PC-3 (cell line): ENCODE measurements at regions not wholly inside any gene's neighbourhood (a gene's known extent, or its start where the extent isn't known, plus 50 kb on each side); places are given as distances from the start of the nearest gene placed in this dataset.

ENCODE experiments used
- ATAC-seq: fragments of 200-7000 bp; cut with Tn5 transposase; 2 replicates; pipeline ENCODE4 v1.9.1; 2020; ENCODE audit warnings: mild to moderate bottlenecking, moderate library complexity
- BruUV-seq: library from RNA; stranded (reverse); fragments of 400-500 nt; replicated peaks from 2 replicates; lab custom pipeline; 2021; lab: Mats Ljungman, UMichigan
- CTCF ChIA-PET: fragments of 300-600 bp; sonication (Branson Sonifier 250); formaldehyde crosslinking; loops from one replicate; lab custom pipeline; 2022; ENCODE audit warnings: antibody characterized with exemption; lab: Charles Lee
- POLR2A ChIA-PET: fragments of 300-600 bp; sonication (Branson Sonifier 250); formaldehyde crosslinking; loops from one replicate; lab custom pipeline; 2022; ENCODE audit warnings: antibody characterized with exemption; ENCODE audit not compliant: unreplicated experiment; lab: Charles Lee
- DNase-seq: peaks from one replicate; pipeline ENCODE4 v3.0.0-alpha.2; 2015
- H2AFZ ChIP-seq: fragments of 300-600 bp; sonication (generic); 2 replicates; pipeline ENCODE4 v1.6.0; 2016; ENCODE audit warnings: antibody characterized with exemption, low read length
- H3F3A ChIP-seq: fragments of 300-600 bp; sonication (generic); one replicate; pipeline ENCODE4 v1.6.0; 2017; ENCODE audit warnings: antibody characterized with exemption, low read length, control low read depth, mild to moderate bottlenecking; ENCODE audit not compliant: unreplicated experiment
- H3K27ac ChIP-seq: fragments of 300-600 bp; sonication (generic); 2 replicates; pipeline ENCODE4 v1.5.1; 2016; ENCODE audit warnings: mild to moderate bottlenecking, low read length
- H3K27me3 ChIP-seq: fragments of 300-600 bp; sonication (generic); 2 replicates; pipeline ENCODE4 v1.6.1; 2016; ENCODE audit warnings: low read length, mixed read lengths
- H3K36me3 ChIP-seq: fragments of 300-600 bp; sonication (generic); 2 replicates; pipeline ENCODE4 v1.6.1; 2016; ENCODE audit warnings: low read depth, mixed run types, low read length, mixed read lengths
- H3K4me1 ChIP-seq: fragments of 300-600 bp; sonication (generic); 2 replicates; pipeline ENCODE4 v1.5.1; 2016; ENCODE audit warnings: low read length; ENCODE audit not compliant: insufficient read depth
- H3K4me2 ChIP-seq: fragments of 300-600 bp; sonication (generic); 2 replicates; pipeline ENCODE4 v1.6.0; 2016; ENCODE audit warnings: low read length
- H3K4me3 ChIP-seq: fragments of 300-600 bp; sonication (generic); 2 replicates; pipeline ENCODE4 v1.5.1; 2016; ENCODE audit warnings: mild to moderate bottlenecking, low read length, mixed read lengths
- H3K79me2 ChIP-seq: fragments of 300-600 bp; sonication (generic); 2 replicates; pipeline ENCODE4 v1.6.1; 2017; ENCODE audit warnings: low read length, mixed read lengths
- H3K9ac ChIP-seq: fragments of 300-600 bp; sonication (generic); 2 replicates; pipeline ENCODE4 v1.6.0; 2016; ENCODE audit warnings: mild to moderate bottlenecking, low read length
- H3K9me2 ChIP-seq: fragments of 300-600 bp; sonication (generic); replicated peaks from 2 replicates; pipeline ENCODE4 v1.6.1; 2016; ENCODE audit warnings: mixed run types, low read length, mixed read lengths
- H3K9me3 ChIP-seq: fragments of 300-600 bp; sonication (generic); 2 replicates; pipeline ENCODE4 v1.6.1; 2016; ENCODE audit warnings: low read length, mixed read lengths
- H4K20me1 ChIP-seq: fragments of 300-600 bp; sonication (generic); 2 replicates; pipeline ENCODE4 v1.6.1; 2016; ENCODE audit warnings: low read length, mixed read lengths
- CTCF ChIP-seq: fragments of 300-600 bp; sonication (generic); conservative IDR thresholded peaks from 2 replicates; pipeline ENCODE4 v1.5.1; 2017; ENCODE audit warnings: antibody characterized with exemption, low read depth, mild to moderate bottlenecking, low read length
- EZH2 ChIP-seq: fragments of 300-600 bp; sonication (generic); IDR thresholded peaks from one replicate; pipeline ENCODE4 v1.6.1; 2017; ENCODE audit warnings: antibody characterized with exemption, mild to moderate bottlenecking, low read length; ENCODE audit not compliant: unreplicated experiment
- EZH2phosphoT487 ChIP-seq: fragments of 300-600 bp; sonication (generic); IDR thresholded peaks from 2 replicates; pipeline ENCODE4 v1.6.1; 2018; ENCODE audit warnings: mild to moderate bottlenecking, antibody characterized with exemption, low read length, borderline replicate concordance
- intact Hi-C: fragments of 100-400 bp; cut with micrococcal nuclease; formaldehyde crosslinking; loops from 2 replicates; pipeline ENCODE4 v1.9.0; 2023

GRCh38 chr13:51021811-51022210, 89.3 kb downstream of the C13orf42 start:
- Histone ChIP-seq H3K79me2 (no peaks in the 10 kb centered on the region), H4K20me1 (no peaks in the 10 kb centered on the region), H3K9me3 (no peaks in the 10 kb centered on the region), H3K4me2 (no peak overlapping the region), H3K27me3 (no peaks in the 10 kb centered on the region; the same call in 1 of the 2 replicates), H3K9me2 (no peaks in the 10 kb centered on the region), H3F3A (no peaks in the 10 kb centered on the region), H2AFZ (no peak overlapping the region), H3K36me3 (no peaks in the 10 kb centered on the region), H3K9ac (no peak overlapping the region), H3K27ac (no peak overlapping the region), H3K4me1 (no peaks in the 10 kb centered on the region), H3K4me3 (no peak overlapping the region)
- CTCF ChIA-PET, result no interaction called here
- no peak for TF ChIP-seq CTCF
- TF ChIP-seq EZH2, result no peak
- no peak for TF ChIP-seq EZH2phosphoT487
- intact Hi-C loops, result no loop called here
- ATAC-seq, result no peak
- BruUV-seq, result no TSS peak
- POLR2A ChIA-PET, result interaction anchor here (0.6 kb wide), 2 partner anchors 9 to 872 kb away, joined by 3 to 4 read pairs; no protein-coding TSS in a partner anchor
- DNase-seq, result no peak

GRCh38 chr13:51020600-51020999, 90.5 kb downstream of the C13orf42 start:
- intact Hi-C loops, result no loop called here
- POLR2A ChIA-PET, result no interaction called here
- H3K9ac ChIP-seq, result no peak overlapping the region
- H3K36me3 ChIP-seq, result no peaks in the 10 kb centered on the region
- H2AFZ ChIP-seq, result no peak overlapping the region
- H3K9me3 ChIP-seq, result no peaks in the 10 kb centered on the region
- no peaks in the 10 kb centered on the region for H3K4me1 ChIP-seq
- no peaks in the 10 kb centered on the region for H3F3A ChIP-seq
- no peaks in the 10 kb centered on the region for H3K9me2 ChIP-seq
- H4K20me1 ChIP-seq, result no peaks in the 10 kb centered on the region
- DNase-seq (no peak), ATAC-seq (no peak)
- no peak overlapping the region for H3K4me2 ChIP-seq
- H3K27me3 ChIP-seq, result no peaks in the 10 kb centered on the region; the same call in 1 of the 2 replicates
- BruUV-seq, result no TSS peak
- H3K27ac ChIP-seq, result no peak overlapping the region
- no peak for TF ChIP-seq CTCF
- no peak for TF ChIP-seq EZH2phosphoT487
- no peak for TF ChIP-seq EZH2
- no peaks in the 10 kb centered on the region for H3K79me2 ChIP-seq
- CTCF ChIA-PET, result no interaction called here
- no peak overlapping the region for H3K4me3 ChIP-seq

GRCh38 chr13:51019026-51019425, 92.0 kb downstream of the C13orf42 start:
- DNase-seq (no peak), ATAC-seq (no peak)
- H3K79me2 ChIP-seq, result no peaks in the 10 kb centered on the region
- no peaks in the 10 kb centered on the region for H3K4me1 ChIP-seq
- H3F3A ChIP-seq, result no peaks in the 10 kb centered on the region
- no TSS peak for BruUV-seq
- ChIA-PET CTCF (no interaction called here), POLR2A (no interaction called here)
- intact Hi-C loops, result no loop called here
- H3K27me3 ChIP-seq, result no peaks in the 10 kb centered on the region; the same call in 1 of the 2 replicates
- no peak overlapping the region for H3K4me2 ChIP-seq
- H3K4me3 ChIP-seq, result no peak overlapping the region
- no peak overlapping the region for H2AFZ ChIP-seq
- no peaks in the 10 kb centered on the region for H3K9me3 ChIP-seq
- no peaks in the 10 kb centered on the region for H3K9me2 ChIP-seq
- no peak overlapping the region for H3K27ac ChIP-seq
- H4K20me1 ChIP-seq, result no peaks in the 10 kb centered on the region
- no peaks in the 10 kb centered on the region for H3K36me3 ChIP-seq
- no peak for TF ChIP-seq CTCF
- no peak for TF ChIP-seq EZH2
- TF ChIP-seq EZH2phosphoT487, result no peak
- H3K9ac ChIP-seq, result no peak overlapping the region
